Stimulated activated naive B cell treated with anti-CD40 and anti-IgM and Interleukin-4, amounts not matched to agents 10 μg/mL and 1 μg/mL and 100 μg/mL, for 72 hours (primary cell): ENCODE measurements at regions not wholly inside any gene's neighbourhood (a gene's known extent, or its start where the extent isn't known, plus 50 kb on each side); places are given as distances from the start of the nearest gene placed in this dataset.

Source experiments
- ATAC-seq, 2 donors: fragments of 150-1000 bp; cut with Tn5 transposase; replicated peaks; 2 replicates each; pipeline ENCODE4 v1.10.0; 2021; ENCODE audit warnings: moderate library complexity in 1 of 2
- DNase-seq: peaks from one replicate; pipeline ENCODE4 v3.0.0; 2021
- H3K27ac Mint-ChIP-seq: one replicate; pipeline ENCODE4 v1.8.0; 2022; ENCODE audit warnings: mild to moderate bottlenecking, mixed read lengths
- H3K27me3 Mint-ChIP-seq, 2 donors: one replicate each; pipeline ENCODE4 v1.8.0; 2022; ENCODE audit warnings: mixed read lengths in 2 of 2
- H3K36me3 Mint-ChIP-seq, 2 donors: one replicate each; pipeline ENCODE4 v1.8.0; 2022; ENCODE audit warnings: mixed read lengths in 2 of 2, mild to moderate bottlenecking in 1 of 2
- H3K4me1 Mint-ChIP-seq, 2 donors: one replicate each; pipeline ENCODE4 v1.8.0; 2022; ENCODE audit warnings: mixed read lengths in 2 of 2, mild to moderate bottlenecking in 1 of 2
- H3K4me3 Mint-ChIP-seq, 2 donors: one replicate each; pipeline ENCODE4 v1.8.0; 2022; ENCODE audit warnings: mild to moderate bottlenecking in 2 of 2, mixed read lengths in 2 of 2, moderate library complexity in 1 of 2
- H3K9me3 Mint-ChIP-seq, 2 donors: one replicate each; pipeline ENCODE4 v1.8.0; 2022; ENCODE audit warnings: mixed read lengths in 2 of 2, mild to moderate bottlenecking in 1 of 2

GRCh38 chr18:77676910-77677309, 427.3 kb downstream of the GALR1 start:
- Mint-ChIP-seq H3K4me3 (no peak overlapping the region), H3K4me1 (no peaks in the 10 kb centered on the region), H3K36me3 (no peaks in the 10 kb centered on the region), H3K27me3 (peaks cover 5 to 15% of the 10 kb centered on the region in 2 donors), H3K27ac (no peak overlapping the region), H3K9me3 (no peaks in the 10 kb centered on the region)
- DNase-seq (no peak), ATAC-seq (no peak)

- Mint-ChIP-seq H3K27me3 (peaks cover 5 to 15% of the 10 kb centered on the region in 2 donors), H3K4me3 (no peak overlapping the region)
- ATAC-seq, result no peak
These were observed 427.9 kb downstream of the GALR1 start for GRCh38 chr18:77677536-77677935.

GRCh38 chr18:77679869-77680268, 430.2 kb downstream of the GALR1 start:
- no peaks in the 10 kb centered on the region for H3K4me1 Mint-ChIP-seq
- no peak for DNase-seq
- no peaks in the 10 kb centered on the region for H3K36me3 Mint-ChIP-seq
- no peak overlapping the region for H3K4me3 Mint-ChIP-seq
- no peak overlapping the region for H3K27ac Mint-ChIP-seq
- H3K27me3 Mint-ChIP-seq, result peaks cover 5 to 6% of the 10 kb centered on the region in 2 donors
- ATAC-seq, result no peak
- peaks cover 0 to 2% of the 10 kb centered on the region in 2 donors for H3K9me3 Mint-ChIP-seq

More at GRCh38 chr18:77677536-77677935, 427.9 kb downstream of the GALR1 start:
- Mint-ChIP-seq H3K36me3 (no peaks in the 10 kb centered on the region), H3K4me1 (no peaks in the 10 kb centered on the region), H3K9me3 (no peaks in the 10 kb centered on the region), H3K27ac (no peak overlapping the region)
- DNase-seq, result no peak

GRCh38 chr18:77700051-77700450, 450.4 kb downstream of the GALR1 start:
- no peak for ATAC-seq

GRCh38 chr18:77701977-77702376, 452.3 kb downstream of the GALR1 start:
- H3K4me3 Mint-ChIP-seq, result no peak overlapping the region

More at GRCh38 chr18:77700051-77700450, 450.4 kb downstream of the GALR1 start:
- H3K36me3 Mint-ChIP-seq, result no peaks in the 10 kb centered on the region
- no peak overlapping the region for H3K27ac Mint-ChIP-seq
- DNase-seq, result no peak
- peaks cover 0 to 4% of the 10 kb centered on the region in 2 donors for H3K4me1 Mint-ChIP-seq
- H3K9me3 Mint-ChIP-seq, result no peaks in the 10 kb centered on the region
- peaks cover 14 to 21% of the 10 kb centered on the region in 2 donors for H3K27me3 Mint-ChIP-seq
- H3K4me3 Mint-ChIP-seq, result no peak overlapping the region

GRCh38 chr18:77702686-77703085, 453.0 kb downstream of the GALR1 start:
- peaks cover 0 to 4% of the 10 kb centered on the region in 2 donors for H3K4me1 Mint-ChIP-seq
- no peak overlapping the region for H3K4me3 Mint-ChIP-seq
- no peak for DNase-seq
- no peak for ATAC-seq
- peaks cover 20 to 26% of the 10 kb centered on the region in 2 donors for H3K27me3 Mint-ChIP-seq
- no peaks in the 10 kb centered on the region for H3K36me3 Mint-ChIP-seq
- no peaks in the 10 kb centered on the region for H3K9me3 Mint-ChIP-seq
- no peak overlapping the region for H3K27ac Mint-ChIP-seq

More at GRCh38 chr18:77701977-77702376, 452.3 kb downstream of the GALR1 start:
- Mint-ChIP-seq H3K4me1 (peaks cover 0 to 4% of the 10 kb centered on the region in 2 donors), H3K36me3 (no peaks in the 10 kb centered on the region), H3K9me3 (no peaks in the 10 kb centered on the region), H3K27ac (no peak overlapping the region), H3K27me3 (peaks cover 20 to 26% of the 10 kb centered on the region in 2 donors)
- no peak for DNase-seq
- ATAC-seq, result no peak

- Mint-ChIP-seq H3K9me3 (no peaks in the 10 kb centered on the region), H3K36me3 (no peaks in the 10 kb centered on the region), H3K4me1 (peaks cover 0 to 4% of the 10 kb centered on the region in 2 donors), H3K4me3 (no peak overlapping the region), H3K27ac (no peak overlapping the region), H3K27me3 (peaks cover 14 to 38% of the 10 kb centered on the region in 2 donors)
- no peak for DNase-seq
- ATAC-seq, result no peak
These were observed 455.7 kb downstream of the GALR1 start for GRCh38 chr18:77705301-77705700.

- Mint-ChIP-seq H3K36me3 (no peaks in the 10 kb centered on the region), H3K27me3 (peaks cover 7 to 35% of the 10 kb centered on the region in 2 donors), H3K9me3 (no peaks in the 10 kb centered on the region), H3K27ac (no peak overlapping the region), H3K4me3 (no peak overlapping the region), H3K4me1 (peaks cover 0 to 4% of the 10 kb centered on the region in 2 donors)
- DNase-seq (no peak), ATAC-seq (no peak)
These were observed 459.3 kb downstream of the GALR1 start for GRCh38 chr18:77708826-77709506.

- no peaks in the 10 kb centered on the region for H3K9me3 Mint-ChIP-seq
- H3K36me3 Mint-ChIP-seq, result no peaks in the 10 kb centered on the region
- no peaks in the 10 kb centered on the region for H3K4me1 Mint-ChIP-seq
- ATAC-seq (no peak), DNase-seq (no peak)
- no peak overlapping the region for H3K4me3 Mint-ChIP-seq
- no peak overlapping the region for H3K27ac Mint-ChIP-seq
- peaks cover 1 to 25% of the 10 kb centered on the region in 2 donors for H3K27me3 Mint-ChIP-seq
These were observed 461.4 kb downstream of the GALR1 start for GRCh38 chr18:77711096-77711495.

- peaks cover 0 to 9% of the 10 kb centered on the region in 2 donors for H3K27me3 Mint-ChIP-seq
- no peak for ATAC-seq
- H3K36me3 Mint-ChIP-seq, result no peaks in the 10 kb centered on the region
These were observed 465.1 kb downstream of the GALR1 start for GRCh38 chr18:77714716-77715115.

GRCh38 chr18:77716282-77716681, 466.6 kb downstream of the GALR1 start:
- ATAC-seq, result no peak
- H3K4me1 Mint-ChIP-seq, result no peaks in the 10 kb centered on the region
- no peaks in the 10 kb centered on the region for H3K9me3 Mint-ChIP-seq
- no peak for DNase-seq
- H3K27me3 Mint-ChIP-seq, result peaks cover 0 to 11% of the 10 kb centered on the region in 2 donors
- H3K36me3 Mint-ChIP-seq, result no peaks in the 10 kb centered on the region
- no peak overlapping the region for H3K27ac Mint-ChIP-seq
- no peak overlapping the region for H3K4me3 Mint-ChIP-seq

More at GRCh38 chr18:77714716-77715115, 465.1 kb downstream of the GALR1 start:
- Mint-ChIP-seq H3K4me3 (no peak overlapping the region), H3K9me3 (no peaks in the 10 kb centered on the region), H3K4me1 (no peaks in the 10 kb centered on the region), H3K27ac (no peak overlapping the region)
- DNase-seq, result no peak

GRCh38 chr18:77733292-77733903, 483.8 kb downstream of the GALR1 start:
- DNase-seq (no peak), ATAC-seq (no peak)
- H3K9me3 Mint-ChIP-seq, result no peaks in the 10 kb centered on the region
- peaks cover 0 to 15% of the 10 kb centered on the region in 2 donors for H3K27me3 Mint-ChIP-seq
- H3K27ac Mint-ChIP-seq, result no peak overlapping the region
- H3K4me3 Mint-ChIP-seq, result no peak overlapping the region
- H3K36me3 Mint-ChIP-seq, result no peaks in the 10 kb centered on the region
- H3K4me1 Mint-ChIP-seq, result no peaks in the 10 kb centered on the region

- H3K36me3 Mint-ChIP-seq, result no peaks in the 10 kb centered on the region
- no peak for ATAC-seq
These were observed 487.2 kb downstream of the GALR1 start for GRCh38 chr18:77736842-77737241.

GRCh38 chr18:77737405-77737804, 487.8 kb downstream of the GALR1 start:
- ATAC-seq, result no peak
- no peak for DNase-seq
- no peaks in the 10 kb centered on the region for H3K4me1 Mint-ChIP-seq
- peaks cover 0 to 15% of the 10 kb centered on the region in 2 donors for H3K27me3 Mint-ChIP-seq
- no peak overlapping the region for H3K4me3 Mint-ChIP-seq
- H3K36me3 Mint-ChIP-seq, result no peaks in the 10 kb centered on the region
- no peaks in the 10 kb centered on the region for H3K9me3 Mint-ChIP-seq
- H3K27ac Mint-ChIP-seq, result no peak overlapping the region

More at GRCh38 chr18:77736842-77737241, 487.2 kb downstream of the GALR1 start:
- no peaks in the 10 kb centered on the region for H3K9me3 Mint-ChIP-seq
- no peak overlapping the region for H3K4me3 Mint-ChIP-seq
- H3K27me3 Mint-ChIP-seq, result peaks cover 0 to 15% of the 10 kb centered on the region in 2 donors
- no peaks in the 10 kb centered on the region for H3K4me1 Mint-ChIP-seq
- H3K27ac Mint-ChIP-seq, result no peak overlapping the region
- no peak for DNase-seq

GRCh38 chr18:77749089-77749488, 499.4 kb downstream of the GALR1 start:
- H3K4me3 Mint-ChIP-seq, result no peak overlapping the region
- H3K4me1 Mint-ChIP-seq, result no peaks in the 10 kb centered on the region
- no peak overlapping the region for H3K27ac Mint-ChIP-seq
- H3K9me3 Mint-ChIP-seq, result peaks cover 0 to 4% of the 10 kb centered on the region in 2 donors
- no peaks in the 10 kb centered on the region for H3K36me3 Mint-ChIP-seq
- H3K27me3 Mint-ChIP-seq, result peaks cover 8 to 11% of the 10 kb centered on the region in 2 donors
- DNase-seq (no peak), ATAC-seq (no peak)
